CD14-positive monocyte (primary cell): ENCODE measurements at regions not wholly inside any gene's neighbourhood (a gene's known extent, or its start where the extent isn't known, plus 50 kb on each side); places are given as distances from the start of the nearest gene placed in this dataset.

ENCODE experiments used
- DNase-seq, 3 donors: peaks; one replicate each; pipeline ENCODE4 v3.0.0-alpha.2; 2011 to 2022
- H2AFZ ChIP-seq: 2 replicates; pipeline ENCODE4 v1.6.0; 2012; ENCODE audit warnings: mild to moderate bottlenecking, low read depth, low read length, inconsistent platforms; ENCODE audit not compliant: insufficient read depth, poor library complexity, severe bottlenecking
- H3K27ac ChIP-seq, 2 donors: 1 replicate in 1 of 2; 2 replicates in 1 of 2; pipeline ENCODE4 v1.5.1; 2012 to 2013; ENCODE audit warnings: low read length in 2 of 2, control low read depth in 1 of 2, inconsistent platforms in 1 of 2, low read depth in 1 of 2, mild to moderate bottlenecking in 1 of 2
- H3K27me3 ChIP-seq, 2 donors: one replicate each; pipeline versions ENCODE4 v1.6.0 to v1.6.1; 2011 to 2013; ENCODE audit warnings: low read length in 2 of 2; ENCODE audit not compliant: control insufficient read depth in 2 of 2, insufficient read depth in 2 of 2
- H3K36me3 ChIP-seq, 2 donors: replicated peaks in 1 of 2; 1 replicate in 1 of 2; 2 replicates in 1 of 2; pipeline versions ENCODE4 v1.5.1 to v1.6.1; 2012 to 2013; ENCODE audit warnings: low read length in 2 of 2, control low read depth in 1 of 2, inconsistent platforms in 1 of 2, mild to moderate bottlenecking in 1 of 2; ENCODE audit not compliant: insufficient read depth in 2 of 2, control insufficient read depth in 1 of 2
- H3K4me1 ChIP-seq, 2 donors: 1 replicate in 1 of 2; 2 replicates in 1 of 2; pipeline versions ENCODE4 v1.5.1 to v1.6.1; 2012 to 2013; ENCODE audit warnings: low read length in 2 of 2, control low read depth in 1 of 2, inconsistent platforms in 1 of 2, mild to moderate bottlenecking in 1 of 2, moderate library complexity in 1 of 2; ENCODE audit not compliant: insufficient read depth in 2 of 2, control insufficient read depth in 1 of 2
- H3K4me2 ChIP-seq: replicated peaks from 2 replicates; pipeline ENCODE3; 2012; ENCODE audit warnings: low read length, moderate library complexity, mild to moderate bottlenecking; ENCODE audit not compliant: poor library complexity, severe bottlenecking; ENCODE audit errors: extremely low read depth
- H3K4me3 ChIP-seq, 3 experiments: fragments of 200-600 bp in 1 of 3; sonication (generic) in 1 of 3; replicated peaks in 1 of 3; 1 replicate in 2 of 3; 2 replicates in 1 of 3; pipeline ENCODE4 v1.5.1; 2011 to 2013; ENCODE audit warnings: low read length in 3 of 3, mild to moderate bottlenecking in 3 of 3, control low read depth in 2 of 3, low read depth in 2 of 3, inconsistent platforms in 1 of 3, moderate library complexity in 1 of 3
- H3K79me2 ChIP-seq: 2 replicates; pipeline ENCODE4 v1.6.0; 2012; ENCODE audit warnings: mild to moderate bottlenecking, control low read depth, inconsistent platforms, low read length, moderate library complexity; ENCODE audit not compliant: insufficient read depth
- H3K9ac ChIP-seq: 2 replicates; pipeline ENCODE4 v1.6.0; 2017; ENCODE audit warnings: low read length, mild to moderate bottlenecking; ENCODE audit not compliant: insufficient read depth, poor library complexity, severe bottlenecking
- H3K9me3 ChIP-seq, 2 donors: replicated peaks in 1 of 2; 1 replicate in 1 of 2; 2 replicates in 1 of 2; pipeline versions ENCODE4 v1.5.1 to v1.6.1; 2012 to 2013; ENCODE audit warnings: low read length in 2 of 2, control low read depth in 1 of 2; ENCODE audit not compliant: control insufficient read depth in 1 of 2, insufficient read depth in 1 of 2
- H4K20me1 ChIP-seq: 2 replicates; pipeline ENCODE4 v1.6.0; 2012; ENCODE audit warnings: mild to moderate bottlenecking, low read length, control low read depth, moderate library complexity; ENCODE audit not compliant: insufficient read depth
- H3K27ac Mint-ChIP-seq, 7 donors: one replicate each; pipeline ENCODE4 v1.8.0; 2020; ENCODE audit warnings: mild to moderate bottlenecking in 7 of 7, mixed read lengths in 7 of 7, moderate library complexity in 6 of 7, inconsistent platforms in 2 of 7
- H3K27me3 Mint-ChIP-seq, 3 donors: one replicate each; pipeline ENCODE4 v1.8.0; 2021 to 2022; ENCODE audit warnings: low read depth in 3 of 3, mild to moderate bottlenecking in 3 of 3, mixed read lengths in 3 of 3, moderate library complexity in 3 of 3, inconsistent platforms in 1 of 3
- H3K36me3 Mint-ChIP-seq, 2 donors: one replicate each; pipeline ENCODE4 v1.8.0; 2020; ENCODE audit warnings: mixed read lengths in 2 of 2, inconsistent platforms in 1 of 2, mild to moderate bottlenecking in 1 of 2
- H3K4me1 Mint-ChIP-seq: one replicate; pipeline ENCODE4 v1.8.0; 2020; ENCODE audit warnings: mild to moderate bottlenecking, mixed read lengths
- H3K4me3 Mint-ChIP-seq, 2 donors: one replicate each; pipeline ENCODE4 v1.8.0; 2020; ENCODE audit warnings: mild to moderate bottlenecking in 2 of 2, mixed read lengths in 2 of 2, moderate library complexity in 1 of 2
- H3K9me3 Mint-ChIP-seq, 7 donors: one replicate each; pipeline ENCODE4 v1.8.0; 2020 to 2022; ENCODE audit warnings: mixed read lengths in 7 of 7, mild to moderate bottlenecking in 6 of 7, moderate library complexity in 6 of 7, inconsistent platforms in 2 of 7
- WGBS: methylation state at CpG from one replicate; pipeline ENCODE4 v1.1.5; 2013; ENCODE audit warnings: missing lambda C conversion rate; ENCODE audit not compliant: insufficient coverage; 5-methylcytosine and 5-hydroxymethylcytosine counted together
- intact Hi-C, 2 donors: fragments of 100-400 bp; cut with micrococcal nuclease; formaldehyde crosslinking; loops; one replicate each; pipeline versions ENCODE4 v1.15.0 to v1.15.1; 2023
- TF ChIP-seq, protein P1 (sequence below): fragments of 200-600 bp; IDR thresholded peaks from one replicate; pipeline ENCODE4 v1.8.0; 2022; ENCODE audit warnings: antibody characterized with exemption, mild to moderate bottlenecking

- Mint-ChIP-seq H3K4me3 (no peak overlapping the region), H3K36me3 (no peaks in the 10 kb centered on the region), H3K4me1 (no peaks in the 10 kb centered on the region), H3K27me3 (peaks cover 0 to 2% (median 1%) of the 10 kb centered on the region in 3 donors), H3K9me3 (peaks cover 22 to 78% (median 45%) of the 10 kb centered on the region in 7 donors), H3K27ac (no peak overlapping the region)
- no peaks in the 10 kb centered on the region for H3K27me3 ChIP-seq
- no peak overlapping the region for H3K4me2 ChIP-seq
- no peaks in the 10 kb centered on the region for H3K36me3 ChIP-seq
- H3K9me3 ChIP-seq = peaks cover 76 to 84% of the 10 kb centered on the region in 2 donors
- H3K79me2 ChIP-seq = no peaks in the 10 kb centered on the region
- no peak overlapping the region for H3K4me3 ChIP-seq
- no peak overlapping the region for H3K9ac ChIP-seq
- TF ChIP-seq, protein P1, sequence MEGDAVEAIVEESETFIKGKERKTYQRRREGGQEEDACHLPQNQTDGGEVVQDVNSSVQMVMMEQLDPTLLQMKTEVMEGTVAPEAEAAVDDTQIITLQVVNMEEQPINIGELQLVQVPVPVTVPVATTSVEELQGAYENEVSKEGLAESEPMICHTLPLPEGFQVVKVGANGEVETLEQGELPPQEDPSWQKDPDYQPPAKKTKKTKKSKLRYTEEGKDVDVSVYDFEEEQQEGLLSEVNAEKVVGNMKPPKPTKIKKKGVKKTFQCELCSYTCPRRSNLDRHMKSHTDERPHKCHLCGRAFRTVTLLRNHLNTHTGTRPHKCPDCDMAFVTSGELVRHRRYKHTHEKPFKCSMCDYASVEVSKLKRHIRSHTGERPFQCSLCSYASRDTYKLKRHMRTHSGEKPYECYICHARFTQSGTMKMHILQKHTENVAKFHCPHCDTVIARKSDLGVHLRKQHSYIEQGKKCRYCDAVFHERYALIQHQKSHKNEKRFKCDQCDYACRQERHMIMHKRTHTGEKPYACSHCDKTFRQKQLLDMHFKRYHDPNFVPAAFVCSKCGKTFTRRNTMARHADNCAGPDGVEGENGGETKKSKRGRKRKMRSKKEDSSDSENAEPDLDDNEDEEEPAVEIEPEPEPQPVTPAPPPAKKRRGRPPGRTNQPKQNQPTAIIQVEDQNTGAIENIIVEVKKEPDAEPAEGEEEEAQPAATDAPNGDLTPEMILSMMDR = no peak
- no peak overlapping the region for H3K27ac ChIP-seq
- no peak overlapping the region for H2AFZ ChIP-seq
- H4K20me1 ChIP-seq = no peaks in the 10 kb centered on the region
- no peaks in the 10 kb centered on the region for H3K4me1 ChIP-seq
- WGBS = 77% methylated on average over 8 of the region's 10 CpGs
- intact Hi-C loops = no loop called here
- DNase-seq = no peak
Observed at GRCh38 chr16:35197656-35198055, 1738.2 kb downstream of the TP53TG3F start.

DNA sequence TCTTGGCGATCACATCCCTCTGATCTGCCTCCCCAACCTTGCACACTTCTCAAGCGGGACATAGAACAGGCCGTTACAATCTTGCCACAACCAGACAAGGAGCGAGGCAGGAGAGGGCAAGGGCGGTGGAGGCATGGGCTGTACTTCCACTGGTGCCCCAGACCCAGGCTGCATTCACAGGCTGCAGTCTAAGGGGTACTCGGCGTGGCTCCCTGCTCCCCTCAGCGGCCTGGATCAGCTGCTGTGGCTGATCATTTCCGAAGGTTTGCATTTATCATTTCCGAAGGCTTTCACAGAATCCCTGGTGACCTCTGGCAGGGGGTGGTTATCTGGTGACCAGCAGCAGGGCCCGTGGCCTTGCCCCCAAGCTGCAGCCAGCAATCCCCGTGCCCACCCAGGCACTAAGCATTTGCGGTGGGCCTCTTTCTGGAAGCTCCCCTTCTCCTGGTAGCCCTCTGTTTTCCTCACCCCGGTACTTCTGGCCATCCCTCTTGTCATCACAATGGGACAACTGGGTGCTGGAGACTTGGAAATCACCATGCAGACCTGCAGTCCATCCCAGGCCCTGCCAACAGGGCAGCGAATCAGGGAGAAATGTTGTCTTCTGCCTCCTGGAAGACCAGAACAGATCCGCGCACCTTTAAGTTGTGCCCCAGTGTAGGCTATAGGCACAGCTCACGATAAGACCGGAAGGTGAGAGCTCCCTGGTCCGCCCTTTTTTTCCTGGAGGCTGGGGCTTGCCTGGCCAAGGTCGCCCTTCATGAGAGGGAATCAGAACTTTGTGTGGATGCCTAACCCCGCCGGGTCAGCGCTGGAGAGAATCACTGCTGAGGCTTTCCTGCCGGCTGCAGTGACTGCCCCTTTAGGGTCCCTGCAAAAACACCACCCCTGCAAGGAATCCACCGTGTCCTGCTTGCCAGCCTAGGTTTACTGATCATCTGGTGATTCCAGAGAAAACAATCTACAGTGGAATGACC, 1739.1 kb downstream of the TP53TG3F start:
- no peak for DNase-seq
- H3K9me3 ChIP-seq = peaks cover 82 to 92% of the 10 kb centered on the region in 2 donors

More for the DNA sequence above, 1739.1 kb downstream of the TP53TG3F start:
- Histone ChIP-seq H3K4me2 (no peak overlapping the region), H3K36me3 (no peaks in the 10 kb centered on the region), H3K4me3 (no peak overlapping the region), H2AFZ (no peak overlapping the region), H3K27ac (no peak overlapping the region), H3K79me2 (no peaks in the 10 kb centered on the region), H3K9ac (no peak overlapping the region), H4K20me1 (no peaks in the 10 kb centered on the region), H3K27me3 (no peaks in the 10 kb centered on the region), H3K4me1 (no peaks in the 10 kb centered on the region)
- H3K27ac Mint-ChIP-seq = no peak overlapping the region
- H3K27me3 Mint-ChIP-seq = peaks cover 0 to 4% (median 2%) of the 10 kb centered on the region in 3 donors
- H3K36me3 Mint-ChIP-seq = no peaks in the 10 kb centered on the region
- H3K4me1 Mint-ChIP-seq = no peaks in the 10 kb centered on the region
- 82% methylated on average over 25 of the region's 26 CpGs for WGBS
- H3K9me3 Mint-ChIP-seq = peaks cover 26 to 79% (median 47%) of the 10 kb centered on the region in 7 donors
- no peak overlapping the region for H3K4me3 Mint-ChIP-seq
- TF ChIP-seq, protein P1 = no peak
- intact Hi-C loops = no loop called here
